CD14-positive monocyte (primary cell): ENCODE measurements at regions not wholly inside any gene's neighbourhood (a gene's known extent, or its start where the extent isn't known, plus 50 kb on each side); places are given as distances from the start of the nearest gene placed in this dataset.

Experiments used
- DNase-seq, 3 donors: peaks; one replicate each; pipeline ENCODE4 v3.0.0-alpha.2; 2011 to 2022
- H2AFZ ChIP-seq: 2 replicates; pipeline ENCODE4 v1.6.0; 2012; ENCODE audit warnings: mild to moderate bottlenecking, low read depth, low read length, inconsistent platforms; ENCODE audit not compliant: insufficient read depth, poor library complexity, severe bottlenecking
- H3K27ac ChIP-seq, 2 donors: 1 replicate in 1 of 2; 2 replicates in 1 of 2; pipeline ENCODE4 v1.5.1; 2012 to 2013; ENCODE audit warnings: low read length in 2 of 2, control low read depth in 1 of 2, inconsistent platforms in 1 of 2, low read depth in 1 of 2, mild to moderate bottlenecking in 1 of 2
- H3K27me3 ChIP-seq, 2 donors: one replicate each; pipeline versions ENCODE4 v1.6.0 to v1.6.1; 2011 to 2013; ENCODE audit warnings: low read length in 2 of 2; ENCODE audit not compliant: control insufficient read depth in 2 of 2, insufficient read depth in 2 of 2
- H3K36me3 ChIP-seq, 2 donors: replicated peaks in 1 of 2; 1 replicate in 1 of 2; 2 replicates in 1 of 2; pipeline versions ENCODE4 v1.5.1 to v1.6.1; 2012 to 2013; ENCODE audit warnings: low read length in 2 of 2, control low read depth in 1 of 2, inconsistent platforms in 1 of 2, mild to moderate bottlenecking in 1 of 2; ENCODE audit not compliant: insufficient read depth in 2 of 2, control insufficient read depth in 1 of 2
- H3K4me1 ChIP-seq, 2 donors: 1 replicate in 1 of 2; 2 replicates in 1 of 2; pipeline versions ENCODE4 v1.5.1 to v1.6.1; 2012 to 2013; ENCODE audit warnings: low read length in 2 of 2, control low read depth in 1 of 2, inconsistent platforms in 1 of 2, mild to moderate bottlenecking in 1 of 2, moderate library complexity in 1 of 2; ENCODE audit not compliant: insufficient read depth in 2 of 2, control insufficient read depth in 1 of 2
- H3K4me2 ChIP-seq: replicated peaks from 2 replicates; pipeline ENCODE3; 2012; ENCODE audit warnings: low read length, moderate library complexity, mild to moderate bottlenecking; ENCODE audit not compliant: poor library complexity, severe bottlenecking; ENCODE audit errors: extremely low read depth
- H3K4me3 ChIP-seq, 3 experiments: fragments of 200-600 bp in 1 of 3; sonication (generic) in 1 of 3; replicated peaks in 1 of 3; 1 replicate in 2 of 3; 2 replicates in 1 of 3; pipeline ENCODE4 v1.5.1; 2011 to 2013; ENCODE audit warnings: low read length in 3 of 3, mild to moderate bottlenecking in 3 of 3, control low read depth in 2 of 3, low read depth in 2 of 3, inconsistent platforms in 1 of 3, moderate library complexity in 1 of 3
- H3K79me2 ChIP-seq: 2 replicates; pipeline ENCODE4 v1.6.0; 2012; ENCODE audit warnings: mild to moderate bottlenecking, control low read depth, inconsistent platforms, low read length, moderate library complexity; ENCODE audit not compliant: insufficient read depth
- H3K9ac ChIP-seq: 2 replicates; pipeline ENCODE4 v1.6.0; 2017; ENCODE audit warnings: low read length, mild to moderate bottlenecking; ENCODE audit not compliant: insufficient read depth, poor library complexity, severe bottlenecking
- H3K9me3 ChIP-seq, 2 donors: replicated peaks in 1 of 2; 1 replicate in 1 of 2; 2 replicates in 1 of 2; pipeline versions ENCODE4 v1.5.1 to v1.6.1; 2012 to 2013; ENCODE audit warnings: low read length in 2 of 2, control low read depth in 1 of 2; ENCODE audit not compliant: control insufficient read depth in 1 of 2, insufficient read depth in 1 of 2
- H4K20me1 ChIP-seq: 2 replicates; pipeline ENCODE4 v1.6.0; 2012; ENCODE audit warnings: mild to moderate bottlenecking, low read length, control low read depth, moderate library complexity; ENCODE audit not compliant: insufficient read depth
- H3K27ac Mint-ChIP-seq, 7 donors: one replicate each; pipeline ENCODE4 v1.8.0; 2020; ENCODE audit warnings: mild to moderate bottlenecking in 7 of 7, mixed read lengths in 7 of 7, moderate library complexity in 6 of 7, inconsistent platforms in 2 of 7
- H3K27me3 Mint-ChIP-seq, 3 donors: one replicate each; pipeline ENCODE4 v1.8.0; 2021 to 2022; ENCODE audit warnings: low read depth in 3 of 3, mild to moderate bottlenecking in 3 of 3, mixed read lengths in 3 of 3, moderate library complexity in 3 of 3, inconsistent platforms in 1 of 3
- H3K36me3 Mint-ChIP-seq, 2 donors: one replicate each; pipeline ENCODE4 v1.8.0; 2020; ENCODE audit warnings: mixed read lengths in 2 of 2, inconsistent platforms in 1 of 2, mild to moderate bottlenecking in 1 of 2
- H3K4me1 Mint-ChIP-seq: one replicate; pipeline ENCODE4 v1.8.0; 2020; ENCODE audit warnings: mild to moderate bottlenecking, mixed read lengths
- H3K4me3 Mint-ChIP-seq, 2 donors: one replicate each; pipeline ENCODE4 v1.8.0; 2020; ENCODE audit warnings: mild to moderate bottlenecking in 2 of 2, mixed read lengths in 2 of 2, moderate library complexity in 1 of 2
- H3K9me3 Mint-ChIP-seq, 7 donors: one replicate each; pipeline ENCODE4 v1.8.0; 2020 to 2022; ENCODE audit warnings: mixed read lengths in 7 of 7, mild to moderate bottlenecking in 6 of 7, moderate library complexity in 6 of 7, inconsistent platforms in 2 of 7
- WGBS: methylation state at CpG from one replicate; pipeline ENCODE4 v1.1.5; 2013; ENCODE audit warnings: missing lambda C conversion rate; ENCODE audit not compliant: insufficient coverage; 5-methylcytosine and 5-hydroxymethylcytosine counted together
- intact Hi-C, 2 donors: fragments of 100-400 bp; cut with micrococcal nuclease; formaldehyde crosslinking; loops; one replicate each; pipeline versions ENCODE4 v1.15.0 to v1.15.1; 2023
- TF ChIP-seq, protein P1 (sequence below): fragments of 200-600 bp; IDR thresholded peaks from one replicate; pipeline ENCODE4 v1.8.0; 2022; ENCODE audit warnings: antibody characterized with exemption, mild to moderate bottlenecking

DNA sequence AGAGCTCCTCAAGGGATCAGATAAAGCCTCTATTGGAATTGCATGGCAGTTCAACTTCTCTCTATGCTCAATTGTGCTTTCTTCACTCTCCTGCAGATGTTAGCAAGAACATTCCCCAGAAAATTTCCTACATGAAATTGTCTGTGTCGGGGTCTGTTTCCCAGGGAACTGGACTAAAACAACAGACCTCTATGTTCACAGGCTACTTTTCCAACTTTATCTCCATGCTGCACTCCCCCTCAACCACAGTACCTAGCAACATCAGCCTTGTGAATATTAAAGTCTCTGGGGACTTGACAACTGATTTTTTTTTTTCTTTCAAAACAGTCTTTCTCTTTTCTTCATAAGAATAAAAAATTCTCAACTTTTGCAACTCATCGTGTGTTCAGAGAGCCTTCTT, 1470.8 kb upstream of the ADGRL3 start:
- no peak overlapping the region for H3K4me3 Mint-ChIP-seq
- no peaks in the 10 kb centered on the region for H3K27me3 ChIP-seq
- H2AFZ ChIP-seq: no peak overlapping the region
- H3K4me1 Mint-ChIP-seq: no peaks in the 10 kb centered on the region
- TF ChIP-seq, protein P1, sequence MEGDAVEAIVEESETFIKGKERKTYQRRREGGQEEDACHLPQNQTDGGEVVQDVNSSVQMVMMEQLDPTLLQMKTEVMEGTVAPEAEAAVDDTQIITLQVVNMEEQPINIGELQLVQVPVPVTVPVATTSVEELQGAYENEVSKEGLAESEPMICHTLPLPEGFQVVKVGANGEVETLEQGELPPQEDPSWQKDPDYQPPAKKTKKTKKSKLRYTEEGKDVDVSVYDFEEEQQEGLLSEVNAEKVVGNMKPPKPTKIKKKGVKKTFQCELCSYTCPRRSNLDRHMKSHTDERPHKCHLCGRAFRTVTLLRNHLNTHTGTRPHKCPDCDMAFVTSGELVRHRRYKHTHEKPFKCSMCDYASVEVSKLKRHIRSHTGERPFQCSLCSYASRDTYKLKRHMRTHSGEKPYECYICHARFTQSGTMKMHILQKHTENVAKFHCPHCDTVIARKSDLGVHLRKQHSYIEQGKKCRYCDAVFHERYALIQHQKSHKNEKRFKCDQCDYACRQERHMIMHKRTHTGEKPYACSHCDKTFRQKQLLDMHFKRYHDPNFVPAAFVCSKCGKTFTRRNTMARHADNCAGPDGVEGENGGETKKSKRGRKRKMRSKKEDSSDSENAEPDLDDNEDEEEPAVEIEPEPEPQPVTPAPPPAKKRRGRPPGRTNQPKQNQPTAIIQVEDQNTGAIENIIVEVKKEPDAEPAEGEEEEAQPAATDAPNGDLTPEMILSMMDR: no peak
- H3K9me3 ChIP-seq: peaks cover 3 to 4% of the 10 kb centered on the region in 2 donors
- no peak overlapping the region for H3K27ac Mint-ChIP-seq
- intact Hi-C loops: no loop called here
- WGBS: 88% methylated on average over 1 of the region's 2 CpGs
- H3K4me2 ChIP-seq: no peak overlapping the region
- H3K9ac ChIP-seq: no peak overlapping the region
- no peak overlapping the region for H3K4me3 ChIP-seq
- H3K4me1 ChIP-seq: no peaks in the 10 kb centered on the region
- H3K27me3 Mint-ChIP-seq: no peaks in the 10 kb centered on the region
- no peaks in the 10 kb centered on the region for H4K20me1 ChIP-seq
- no peaks in the 10 kb centered on the region for H3K79me2 ChIP-seq
- H3K9me3 Mint-ChIP-seq: peaks cover 2 to 7% (median 4%) of the 10 kb centered on the region in 7 donors
- no peak overlapping the region for H3K27ac ChIP-seq
- H3K36me3 Mint-ChIP-seq: no peaks in the 10 kb centered on the region
- H3K36me3 ChIP-seq: no peaks in the 10 kb centered on the region
- DNase-seq: no peak

DNA sequence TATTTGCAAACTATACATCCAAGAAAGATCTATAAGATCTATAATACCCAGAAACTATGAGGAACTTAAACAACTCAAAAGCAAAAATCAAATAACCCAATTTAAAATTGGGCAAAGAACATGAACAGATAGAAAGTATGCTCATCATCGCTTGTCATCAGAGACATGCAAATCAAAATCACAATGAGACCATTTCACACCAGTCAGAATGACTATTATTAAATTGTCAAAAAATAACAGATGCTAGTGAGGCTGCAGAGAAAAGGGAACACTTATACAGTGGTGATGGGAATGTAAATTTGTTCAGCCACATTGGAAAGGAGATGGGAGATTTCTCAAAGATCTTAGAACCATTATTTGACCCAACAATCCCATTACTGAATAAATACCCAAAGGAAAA, 1451.7 kb upstream of the ADGRL3 start:
- Mint-ChIP-seq H3K9me3 (peaks cover 0 to 6% (median 0%) of the 10 kb centered on the region in 7 donors), H3K36me3 (no peaks in the 10 kb centered on the region), H3K4me1 (no peaks in the 10 kb centered on the region), H3K4me3 (no peak overlapping the region), H3K27me3 (no peaks in the 10 kb centered on the region), H3K27ac (no peak overlapping the region)
- H3K9ac ChIP-seq: no peak overlapping the region
- H3K9me3 ChIP-seq: peaks cover 0 to 9% of the 10 kb centered on the region in 2 donors
- H3K79me2 ChIP-seq: no peaks in the 10 kb centered on the region
- no peak for DNase-seq
- H3K4me1 ChIP-seq: no peaks in the 10 kb centered on the region
- H3K36me3 ChIP-seq: no peaks in the 10 kb centered on the region
- no peak overlapping the region for H3K4me2 ChIP-seq
- no CpG with 5 or more reads among the region's 1 CpG for WGBS
- no peak overlapping the region for H3K27ac ChIP-seq
- no peaks in the 10 kb centered on the region for H4K20me1 ChIP-seq
- TF ChIP-seq, protein P1: no peak
- no peak overlapping the region for H3K4me3 ChIP-seq
- H2AFZ ChIP-seq: no peak overlapping the region
- intact Hi-C loops: no loop called here
- no peaks in the 10 kb centered on the region for H3K27me3 ChIP-seq
